K562 (cell line): ENCODE measurements at regions not wholly inside any gene's neighbourhood (a gene's known extent, or its start where the extent isn't known, plus 50 kb on each side); places are given as distances from the start of the nearest gene placed in this dataset.

ENCODE experiments used
- ATAC-seq: fragments of 200-7000 bp; cut with Tn5 transposase; 3 replicates; pipeline ENCODE4 v1.9.1; 2020; ENCODE audit warnings: moderate library complexity
- BruUV-seq: library from RNA; stranded (reverse); fragments of 400-500 nt; replicated peaks from 2 replicates; lab custom pipeline; 2021; lab: Mats Ljungman, UMichigan
- CTCF ChIA-PET: fragments of 300-600 bp; formaldehyde crosslinking; extraction: SDS; loops from one replicate; lab custom pipeline; 2021; ENCODE audit warnings: low intra/inter-chr PET ratio; lab: Yijun Ruan, JAX
- POLR2A ChIA-PET: fragments of 300-600, 350-650 bp; sonication (Branson Sonifier 250); formaldehyde crosslinking; extraction: SDS; loops from one replicate; lab custom pipeline; 2021; ENCODE audit warnings: antibody characterized with exemption, inconsistent platforms; lab: Yijun Ruan, JAX
- DNase-seq, 4 experiments: peaks; one replicate each; pipeline versions ENCODE4 v3.0.0 to v3.0.0-alpha.2; 2011 to 2018; ENCODE audit warnings: low spot score in 3 of 4, mixed read lengths in 3 of 4; ENCODE audit errors: extremely low read depth in 1 of 4
- FAIRE-seq: peaks from 2 replicates; lab custom pipeline; 2011; peaks lifted over from hg19 to GRCh38; lab: Jason Lieb, UNC
- H2AFZ ChIP-seq: 2 replicates; pipeline ENCODE4 v1.6.0; 2011; ENCODE audit warnings: low read depth, low read length, control low read depth, inconsistent platforms
- H3K27ac ChIP-seq: fragments of 200-600 bp; 3 replicates; pipeline ENCODE4 v1.8.0; 2011; ENCODE audit warnings: low read depth, mild to moderate bottlenecking, control low read depth, inconsistent platforms, low read length, moderate library complexity, mixed read lengths; ENCODE audit errors: extremely low read depth
- H3K27me3 ChIP-seq, 2 experiments: fragments of 300-600 bp in 1 of 2; 2 replicates in 1 of 2; 3 replicates in 1 of 2; pipeline versions ENCODE4 v1.6.0 to v1.8.0; 2011; ENCODE audit warnings: inconsistent platforms in 2 of 2, low read length in 2 of 2, mild to moderate bottlenecking in 1 of 2, mixed read lengths in 1 of 2, moderate library complexity in 1 of 2; ENCODE audit not compliant: control insufficient read depth in 2 of 2, insufficient read depth in 2 of 2
- H3K36me3 ChIP-seq: fragments of 300-600 bp; 3 replicates; pipeline ENCODE4 v1.8.0; 2011; ENCODE audit warnings: mild to moderate bottlenecking, low read length, inconsistent platforms; ENCODE audit not compliant: control insufficient read depth, insufficient read depth
- H3K4me1 ChIP-seq, 2 experiments: fragments of 200-600 bp in 1 of 2; replicated peaks in 1 of 2; 2 replicates in 1 of 2; 3 replicates in 1 of 2; pipeline versions ENCODE4 v1.5.1 to v1.8.0; 2011; ENCODE audit warnings: inconsistent platforms in 2 of 2, low read length in 2 of 2, mild to moderate bottlenecking in 1 of 2, mixed read lengths in 1 of 2, moderate library complexity in 1 of 2; ENCODE audit not compliant: control insufficient read depth in 2 of 2, insufficient read depth in 2 of 2
- H3K4me2 ChIP-seq: 2 replicates; pipeline ENCODE4 v1.6.1; 2011; ENCODE audit warnings: low read length, control low read depth, inconsistent platforms, mixed read lengths; ENCODE audit not compliant: insufficient read depth
- H3K4me3 ChIP-seq: fragments of 200-600 bp; sonication (generic), shearing (Covaris generic); 2 replicates; pipeline ENCODE4 v1.5.1; 2016; ENCODE audit warnings: control low read depth, inconsistent platforms
- H3K79me2 ChIP-seq: fragments of 200-600 bp; 3 replicates; pipeline ENCODE4 v1.8.0; 2011; ENCODE audit warnings: low read length, inconsistent platforms; ENCODE audit not compliant: control insufficient read depth, insufficient read depth
- H3K9ac ChIP-seq, 2 experiments: 2 replicates each; pipeline versions ENCODE4 v1.6.0 to v1.6.1; 2011; ENCODE audit warnings: low read depth in 2 of 2, low read length in 2 of 2, control low read depth in 1 of 2, inconsistent platforms in 1 of 2, mild to moderate bottlenecking in 1 of 2, mixed read lengths in 1 of 2; ENCODE audit not compliant: insufficient read depth in 1 of 2
- H3K9me1 ChIP-seq: one replicate; pipeline ENCODE4 v1.6.0; 2011; ENCODE audit warnings: inconsistent platforms, mild to moderate bottlenecking, low read length, moderate library complexity; ENCODE audit not compliant: control insufficient read depth, insufficient read depth
- H3K9me3 ChIP-seq: replicated peaks from 2 replicates; pipeline ENCODE4 v1.5.1; 2011; ENCODE audit warnings: low read depth, low read length, inconsistent platforms; ENCODE audit not compliant: control insufficient read depth, insufficient read depth
- H4K20me1 ChIP-seq: replicated peaks from 2 replicates; pipeline ENCODE4 v1.6.1; 2011; ENCODE audit warnings: low read length, inconsistent platforms, mixed read lengths; ENCODE audit not compliant: control insufficient read depth, insufficient read depth
- CBX3 ChIP-seq, 2 experiments: IDR thresholded peaks; 1 replicate in 1 of 2; 2 replicates in 1 of 2; pipeline ENCODE4 v1.6.1; 2012; ENCODE audit warnings: inconsistent platforms in 2 of 2, low read length in 2 of 2, borderline replicate concordance in 1 of 2, control low read depth in 1 of 2
- HMG20B ChIP-seq: fragments of 250-450 bp; sonication (Bioruptor Pico); IDR thresholded peaks from 2 replicates; pipeline ENCODE4 v1.5.0; 2021; ENCODE audit warnings: mild to moderate bottlenecking
- MCM2 ChIP-seq: fragments of 450-650 bp; IDR thresholded peaks from 2 replicates; pipeline ENCODE4 v1.6.1; 2017; ENCODE audit warnings: low read depth, mild to moderate bottlenecking
- NFATC3 ChIP-seq: fragments of 450-650 bp; IDR thresholded peaks from 2 replicates; pipeline ENCODE4 v1.6.1; 2017; ENCODE audit warnings: mild to moderate bottlenecking
- NONO ChIP-seq, 2 experiments: fragments of 200-400 bp in 1 of 2; fragments of 450-650 bp in 1 of 2; formaldehyde crosslinking in 1 of 2; IDR thresholded peaks; 2 replicates each; pipeline ENCODE4 v1.6.1; 2017; ENCODE audit warnings: low read depth in 2 of 2, mild to moderate bottlenecking in 2 of 2, moderate library complexity in 2 of 2, low read length in 1 of 2
- RFX7 ChIP-seq: fragments of 250-450 bp; sonication (Bioruptor Pico); IDR thresholded peaks from 2 replicates; pipeline ENCODE4 v1.5.1; 2021; ENCODE audit warnings: mild to moderate bottlenecking
- SMARCA5 ChIP-seq: fragments of 450-650 bp; IDR thresholded peaks from 2 replicates; pipeline ENCODE4 v1.6.1; 2016
- TRIM24 ChIP-seq, 2 experiments: fragments of 450-650 bp; IDR thresholded peaks; 2 replicates each; pipeline ENCODE4 v1.6.1; 2016
- U2AF2 ChIP-seq: fragments of 200-400 bp; formaldehyde crosslinking; optimal IDR thresholded peaks from 2 replicates; pipeline ENCODE3; 2017; ENCODE audit warnings: low read depth, mild to moderate bottlenecking, low read length
- WHSC1 ChIP-seq: IDR thresholded peaks from one replicate; pipeline ENCODE4 v1.6.1; 2012; ENCODE audit warnings: low read length, control low read depth, inconsistent platforms
- YY1 ChIP-seq, 3 experiments: IDR thresholded peaks; 2 replicates each; pipeline ENCODE4 v1.6.1; 2011; ENCODE audit warnings: low read length in 2 of 3, mild to moderate bottlenecking in 2 of 3, moderate library complexity in 2 of 3, borderline replicate concordance in 1 of 3, control low read depth in 1 of 3, low read depth in 1 of 3; ENCODE audit not compliant: insufficient read depth in 3 of 3, insufficient replicate concordance in 2 of 3, control insufficient read depth in 1 of 3, insufficient read length in 1 of 3; ENCODE audit errors: extremely low read depth in 1 of 3
- ZNF175 ChIP-seq: fragments of 200-800 bp; sonication (Bioruptor generic); IDR thresholded peaks from 2 replicates; pipeline ENCODE4 v1.6.1; 2016; ENCODE audit warnings: low read depth, mild to moderate bottlenecking, missing genetic modification characterization, missing compliant biosample characterization
- ZNF668 ChIP-seq: fragments of 250-450 bp; sonication (Bioruptor Pico); IDR thresholded peaks from 2 replicates; pipeline ENCODE4 v1.8.0; 2022; ENCODE audit warnings: mild to moderate bottlenecking, inconsistent platforms
- ZNF707 ChIP-seq: fragments of 250-450 bp; sonication (Bioruptor Pico); conservative IDR thresholded peaks from 2 replicates; pipeline ENCODE4 v1.8.0; 2022; ENCODE audit warnings: inconsistent platforms, mild to moderate bottlenecking, moderate library complexity
- WGBS: fragments of 100-300 bp; shearing (Covaris generic); methylation state at CpG from one replicate; pipeline ENCODE4 v1.1.6; 2016; ENCODE audit warnings: low coverage, mixed read lengths; ENCODE audit not compliant: insufficient coverage; ENCODE audit errors: missing lambda C conversion rate; 5-methylcytosine and 5-hydroxymethylcytosine counted together
- in situ Hi-C: fragments of 300-500 bp; cut with MboI; formaldehyde crosslinking; loops from 4 replicates; pipeline ENCODE4 v1.15.0; 2018; ENCODE audit warnings: inconsistent platforms, mixed read lengths
- intact Hi-C: fragments of 100-400 bp; cut with micrococcal nuclease; formaldehyde crosslinking; loops from 2 replicates; pipeline ENCODE4 v1.14.2; 2022
- TF ChIP-seq, protein P1 (sequence below): sonication (generic); formaldehyde crosslinking; IDR thresholded peaks from 2 replicates; pipeline ENCODE4 v1.8.0; 2022; ENCODE audit warnings: mild to moderate bottlenecking, missing genetic modification reagents
- TF ChIP-seq, protein P2 (sequence below), 2 experiments: fragments of 450-650 bp; conservative IDR thresholded peaks; 2 replicates each; pipeline ENCODE4 v1.6.1; 2017; ENCODE audit warnings: mild to moderate bottlenecking in 2 of 2, moderate library complexity in 2 of 2
- TF ChIP-seq, protein P3 (sequence below): sonication (generic); formaldehyde crosslinking; IDR thresholded peaks from 2 replicates; pipeline ENCODE4 v1.8.0; 2022; ENCODE audit warnings: mild to moderate bottlenecking, missing genetic modification reagents

- ChIA-PET CTCF (no interaction called here), POLR2A (no interaction called here)
- Histone ChIP-seq H2AFZ (no peak overlapping the region), H3K4me2 (no peak overlapping the region), H3K9me3 (no peaks in the 10 kb centered on the region), H4K20me1 (no peaks in the 10 kb centered on the region), H3K27me3 (no peaks in the 10 kb centered on the region; a peak in 3 of 5 replicates), H3K9ac (no peak overlapping the region), H3K4me3 (no peak overlapping the region), H3K79me2 (no peaks in the 10 kb centered on the region), H3K36me3 (no peaks in the 10 kb centered on the region), H3K9me1 (no peaks in the 10 kb centered on the region), H3K4me1 (peaks cover 0 to 3% of the 10 kb centered on the region in 2 experiments; a peak in 3 of 5 replicates), H3K27ac (no peak overlapping the region)
- no peak for ATAC-seq
- no peak for DNase-seq
- in situ Hi-C loops (no loop called here), intact Hi-C loops (no loop called here)
- FAIRE-seq, result no peak
- BruUV-seq, result no TSS peak
- 6% methylated on average over 2 of the region's 2 CpGs for WGBS
- TF ChIP-seq, protein P1, sequence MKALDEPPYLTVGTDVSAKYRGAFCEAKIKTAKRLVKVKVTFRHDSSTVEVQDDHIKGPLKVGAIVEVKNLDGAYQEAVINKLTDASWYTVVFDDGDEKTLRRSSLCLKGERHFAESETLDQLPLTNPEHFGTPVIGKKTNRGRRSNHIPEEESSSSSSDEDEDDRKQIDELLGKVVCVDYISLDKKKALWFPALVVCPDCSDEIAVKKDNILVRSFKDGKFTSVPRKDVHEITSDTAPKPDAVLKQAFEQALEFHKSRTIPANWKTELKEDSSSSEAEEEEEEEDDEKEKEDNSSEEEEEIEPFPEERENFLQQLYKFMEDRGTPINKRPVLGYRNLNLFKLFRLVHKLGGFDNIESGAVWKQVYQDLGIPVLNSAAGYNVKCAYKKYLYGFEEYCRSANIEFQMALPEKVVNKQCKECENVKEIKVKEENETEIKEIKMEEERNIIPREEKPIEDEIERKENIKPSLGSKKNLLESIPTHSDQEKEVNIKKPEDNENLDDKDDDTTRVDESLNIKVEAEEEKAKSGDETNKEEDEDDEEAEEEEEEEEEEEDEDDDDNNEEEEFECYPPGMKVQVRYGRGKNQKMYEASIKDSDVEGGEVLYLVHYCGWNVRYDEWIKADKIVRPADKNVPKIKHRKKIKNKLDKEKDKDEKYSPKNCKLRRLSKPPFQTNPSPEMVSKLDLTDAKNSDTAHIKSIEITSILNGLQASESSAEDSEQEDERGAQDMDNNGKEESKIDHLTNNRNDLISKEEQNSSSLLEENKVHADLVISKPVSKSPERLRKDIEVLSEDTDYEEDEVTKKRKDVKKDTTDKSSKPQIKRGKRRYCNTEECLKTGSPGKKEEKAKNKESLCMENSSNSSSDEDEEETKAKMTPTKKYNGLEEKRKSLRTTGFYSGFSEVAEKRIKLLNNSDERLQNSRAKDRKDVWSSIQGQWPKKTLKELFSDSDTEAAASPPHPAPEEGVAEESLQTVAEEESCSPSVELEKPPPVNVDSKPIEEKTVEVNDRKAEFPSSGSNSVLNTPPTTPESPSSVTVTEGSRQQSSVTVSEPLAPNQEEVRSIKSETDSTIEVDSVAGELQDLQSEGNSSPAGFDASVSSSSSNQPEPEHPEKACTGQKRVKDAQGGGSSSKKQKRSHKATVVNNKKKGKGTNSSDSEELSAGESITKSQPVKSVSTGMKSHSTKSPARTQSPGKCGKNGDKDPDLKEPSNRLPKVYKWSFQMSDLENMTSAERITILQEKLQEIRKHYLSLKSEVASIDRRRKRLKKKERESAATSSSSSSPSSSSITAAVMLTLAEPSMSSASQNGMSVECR (CRISPR knock-in tag), result no peak
- TF ChIP-seq SMARCA5 (no peak), MCM2 (no peak), U2AF2 (no peak), YY1 (IDR thresholded peaks at IDR 0.05; ENCODE audit: borderline replicate concordance in 1 of 3, control insufficient read depth in 1 of 3, extremely low read depth in 1 of 3, insufficient read depth in 3 of 3, insufficient read length in 1 of 3, insufficient replicate concordance in 2 of 3, low read depth in 1 of 3, low read length in 2 of 3) (no peak), HMG20B (CRISPR knock-in tag) (no peak), ZNF668 (CRISPR knock-in tag) (no peak), NFATC3 (no peak), RFX7 (CRISPR knock-in tag) (no peak), NONO (IDR thresholded peaks at IDR 0.05; ENCODE audit: low read depth in 2 of 2, low read length in 1 of 2) (no peak), WHSC1 (no peak), ZNF707 (CRISPR knock-in tag) (no peak), TRIM24 (IDR thresholded peaks at IDR 0.05) (no peak), CBX3 (IDR thresholded peaks at IDR 0.05; ENCODE audit: borderline replicate concordance in 1 of 2, low read length in 2 of 2) (no peak), ZNF175 (no peak)
- TF ChIP-seq, protein P2, sequence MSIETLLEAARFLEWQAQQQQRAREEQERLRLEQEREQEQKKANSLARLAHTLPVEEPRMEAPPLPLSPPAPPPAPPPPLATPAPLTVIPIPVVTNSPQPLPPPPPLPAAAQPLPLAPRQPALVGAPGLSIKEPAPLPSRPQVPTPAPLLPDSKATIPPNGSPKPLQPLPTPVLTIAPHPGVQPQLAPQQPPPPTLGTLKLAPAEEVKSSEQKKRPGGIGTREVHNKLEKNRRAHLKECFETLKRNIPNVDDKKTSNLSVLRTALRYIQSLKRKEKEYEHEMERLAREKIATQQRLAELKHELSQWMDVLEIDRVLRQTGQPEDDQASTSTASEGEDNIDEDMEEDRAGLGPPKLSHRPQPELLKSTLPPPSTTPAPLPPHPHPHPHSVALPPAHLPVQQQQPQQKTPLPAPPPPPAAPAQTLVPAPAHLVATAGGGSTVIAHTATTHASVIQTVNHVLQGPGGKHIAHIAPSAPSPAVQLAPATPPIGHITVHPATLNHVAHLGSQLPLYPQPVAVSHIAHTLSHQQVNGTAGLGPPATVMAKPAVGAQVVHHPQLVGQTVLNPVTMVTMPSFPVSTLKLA (conservative IDR thresholded peaks at IDR 0.05), result no peak
- TF ChIP-seq, protein P3, sequence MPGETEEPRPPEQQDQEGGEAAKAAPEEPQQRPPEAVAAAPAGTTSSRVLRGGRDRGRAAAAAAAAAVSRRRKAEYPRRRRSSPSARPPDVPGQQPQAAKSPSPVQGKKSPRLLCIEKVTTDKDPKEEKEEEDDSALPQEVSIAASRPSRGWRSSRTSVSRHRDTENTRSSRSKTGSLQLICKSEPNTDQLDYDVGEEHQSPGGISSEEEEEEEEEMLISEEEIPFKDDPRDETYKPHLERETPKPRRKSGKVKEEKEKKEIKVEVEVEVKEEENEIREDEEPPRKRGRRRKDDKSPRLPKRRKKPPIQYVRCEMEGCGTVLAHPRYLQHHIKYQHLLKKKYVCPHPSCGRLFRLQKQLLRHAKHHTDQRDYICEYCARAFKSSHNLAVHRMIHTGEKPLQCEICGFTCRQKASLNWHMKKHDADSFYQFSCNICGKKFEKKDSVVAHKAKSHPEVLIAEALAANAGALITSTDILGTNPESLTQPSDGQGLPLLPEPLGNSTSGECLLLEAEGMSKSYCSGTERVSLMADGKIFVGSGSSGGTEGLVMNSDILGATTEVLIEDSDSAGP (CRISPR knock-in tag), result no peak
These were observed 51.3 kb upstream of the PTCSC3 start for GRCh38 chr14:36227802-36228201.
